ENCODE measurements at regions not wholly inside any gene's neighbourhood (a gene's known extent, or its start where the extent isn't known, plus 50 kb on each side); places are given as distances from the start of the nearest gene placed in this dataset.

- no peak for DNase-seq
Measured at GRCh38 chr16:87080571-87081167, 236.5 kb downstream of the C16orf95 start.

- DNase-seq, result no peak
Measured at GRCh38 chr16:87085441-87085840, 231.8 kb downstream of the C16orf95 start.

- DNase-seq, result no peak
Measured at GRCh38 chr16:87086156-87086555, 231.0 kb downstream of the C16orf95 start.

- no peak for DNase-seq
Measured at GRCh38 chr16:87086575-87086974, 230.6 kb downstream of the C16orf95 start.

- DNase-seq, result no peak
Measured at GRCh38 chr16:87092958-87093357, 224.2 kb downstream of the C16orf95 start.

- no peak for DNase-seq
Measured at GRCh38 chr16:87093804-87094555, 223.2 kb downstream of the C16orf95 start.

- DNase-seq, result no peak
Measured at GRCh38 chr16:87094556-87094865, 222.7 kb downstream of the C16orf95 start.

GRCh38 chr16:87095271-87095670 lies 221.9 kb downstream of the C16orf95 start:
- no peak for DNase-seq

GRCh38 chr16:87096746-87097333 lies 220.4 kb downstream of the C16orf95 start:
- no peak for DNase-seq

- no peak for DNase-seq
Measured at GRCh38 chr16:87098361-87098760, 218.8 kb downstream of the C16orf95 start.

- DNase-seq, result no peak
Measured at GRCh38 chr16:87098976-87099720, 218.0 kb downstream of the C16orf95 start.

GRCh38 chr16:87100306-87101058 lies 216.7 kb downstream of the C16orf95 start:
- no peak for DNase-seq

GRCh38 chr16:87101903-87102302 lies 215.3 kb downstream of the C16orf95 start:
- DNase-seq, result no peak

GRCh38 chr16:87107201-87107600 lies 210.0 kb downstream of the C16orf95 start:
- no peak for DNase-seq

GRCh38 chr16:87108278-87108677 lies 208.9 kb downstream of the C16orf95 start:
- DNase-seq, result no peak

- no peak for DNase-seq
Measured at GRCh38 chr16:87108941-87109340, 208.3 kb downstream of the C16orf95 start.

- DNase-seq, result no peak
Measured at GRCh38 chr16:87114832-87115231, 202.4 kb downstream of the C16orf95 start.

GRCh38 chr16:87115646-87116045 lies 201.5 kb downstream of the C16orf95 start:
- no peak for DNase-seq

GRCh38 chr16:87117936-87118335 lies 199.3 kb downstream of the C16orf95 start:
- DNase-seq, result no peak

GRCh38 chr16:87119168-87119567 lies 198.0 kb downstream of the C16orf95 start:
- no peak for DNase-seq

- DNase-seq, result no peak
Measured at GRCh38 chr16:87119748-87120147, 197.4 kb downstream of the C16orf95 start.

- no peak for DNase-seq
Measured at GRCh38 chr16:87121816-87122215, 195.4 kb downstream of the C16orf95 start.
